HepG2 (cell line): ENCODE measurements at regions not wholly inside any gene's neighbourhood (a gene's known extent, or its start where the extent isn't known, plus 50 kb on each side); places are given as distances from the start of the nearest gene placed in this dataset.

Source experiments
- ZFP41 ChIP-seq: sonication (generic); formaldehyde crosslinking; IDR thresholded peaks from 2 replicates; pipeline ENCODE4 v1.4.0; 2020; ENCODE audit warnings: mild to moderate bottlenecking, missing genetic modification reagents, borderline replicate concordance
- ZFX ChIP-seq: sonication (generic); formaldehyde crosslinking; IDR thresholded peaks from 2 replicates; pipeline ENCODE4 v1.4.0; 2020; ENCODE audit warnings: mild to moderate bottlenecking, low read depth, missing genetic modification reagents, moderate library complexity
- TF ChIP-seq, protein P1 (sequence below), 2 experiments: IDR thresholded peaks; 2 replicates each; pipeline ENCODE4 v1.6.1; 2011 to 2012; ENCODE audit warnings: low read length in 2 of 2, borderline replicate concordance in 1 of 2, low read depth in 1 of 2, mild to moderate bottlenecking in 1 of 2, moderate library complexity in 1 of 2
- TF ChIP-seq, protein P2 (sequence below): sonication (generic); formaldehyde crosslinking; IDR thresholded peaks from 2 replicates; pipeline ENCODE4 v1.5.0; 2020; ENCODE audit warnings: mild to moderate bottlenecking, missing genetic modification reagents, moderate library complexity

DNA sequence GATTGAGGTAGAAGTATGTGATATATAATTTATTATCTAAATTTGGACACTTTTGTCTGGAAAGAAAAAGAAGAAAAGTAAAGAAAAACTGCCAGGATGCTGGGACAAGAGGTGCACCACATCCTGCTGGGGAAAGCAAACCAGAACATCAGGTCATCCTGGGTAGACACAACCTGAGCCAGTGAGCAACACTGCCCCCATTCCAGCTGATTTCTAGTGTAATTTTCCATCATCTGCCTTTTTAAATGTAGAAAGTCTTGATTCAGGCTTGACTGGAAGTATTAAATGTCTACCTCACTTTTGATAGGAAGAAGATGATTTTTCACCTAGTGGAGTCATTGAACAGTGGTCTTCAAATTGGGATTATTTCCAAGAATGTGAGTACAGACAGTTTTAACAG is 1164.5 kb upstream of the CITED2 start:
- TF ChIP-seq, protein P1, sequence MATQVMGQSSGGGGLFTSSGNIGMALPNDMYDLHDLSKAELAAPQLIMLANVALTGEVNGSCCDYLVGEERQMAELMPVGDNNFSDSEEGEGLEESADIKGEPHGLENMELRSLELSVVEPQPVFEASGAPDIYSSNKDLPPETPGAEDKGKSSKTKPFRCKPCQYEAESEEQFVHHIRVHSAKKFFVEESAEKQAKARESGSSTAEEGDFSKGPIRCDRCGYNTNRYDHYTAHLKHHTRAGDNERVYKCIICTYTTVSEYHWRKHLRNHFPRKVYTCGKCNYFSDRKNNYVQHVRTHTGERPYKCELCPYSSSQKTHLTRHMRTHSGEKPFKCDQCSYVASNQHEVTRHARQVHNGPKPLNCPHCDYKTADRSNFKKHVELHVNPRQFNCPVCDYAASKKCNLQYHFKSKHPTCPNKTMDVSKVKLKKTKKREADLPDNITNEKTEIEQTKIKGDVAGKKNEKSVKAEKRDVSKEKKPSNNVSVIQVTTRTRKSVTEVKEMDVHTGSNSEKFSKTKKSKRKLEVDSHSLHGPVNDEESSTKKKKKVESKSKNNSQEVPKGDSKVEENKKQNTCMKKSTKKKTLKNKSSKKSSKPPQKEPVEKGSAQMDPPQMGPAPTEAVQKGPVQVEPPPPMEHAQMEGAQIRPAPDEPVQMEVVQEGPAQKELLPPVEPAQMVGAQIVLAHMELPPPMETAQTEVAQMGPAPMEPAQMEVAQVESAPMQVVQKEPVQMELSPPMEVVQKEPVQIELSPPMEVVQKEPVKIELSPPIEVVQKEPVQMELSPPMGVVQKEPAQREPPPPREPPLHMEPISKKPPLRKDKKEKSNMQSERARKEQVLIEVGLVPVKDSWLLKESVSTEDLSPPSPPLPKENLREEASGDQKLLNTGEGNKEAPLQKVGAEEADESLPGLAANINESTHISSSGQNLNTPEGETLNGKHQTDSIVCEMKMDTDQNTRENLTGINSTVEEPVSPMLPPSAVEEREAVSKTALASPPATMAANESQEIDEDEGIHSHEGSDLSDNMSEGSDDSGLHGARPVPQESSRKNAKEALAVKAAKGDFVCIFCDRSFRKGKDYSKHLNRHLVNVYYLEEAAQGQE (IDR thresholded peaks at IDR 0.05; ENCODE audit: borderline replicate concordance in 1 of 2, low read depth in 1 of 2, low read length in 2 of 2) = no peak
- no peak for TF ChIP-seq ZFX (CRISPR knock-in tag)
- no peak for TF ChIP-seq ZFP41
- TF ChIP-seq, protein P2, sequence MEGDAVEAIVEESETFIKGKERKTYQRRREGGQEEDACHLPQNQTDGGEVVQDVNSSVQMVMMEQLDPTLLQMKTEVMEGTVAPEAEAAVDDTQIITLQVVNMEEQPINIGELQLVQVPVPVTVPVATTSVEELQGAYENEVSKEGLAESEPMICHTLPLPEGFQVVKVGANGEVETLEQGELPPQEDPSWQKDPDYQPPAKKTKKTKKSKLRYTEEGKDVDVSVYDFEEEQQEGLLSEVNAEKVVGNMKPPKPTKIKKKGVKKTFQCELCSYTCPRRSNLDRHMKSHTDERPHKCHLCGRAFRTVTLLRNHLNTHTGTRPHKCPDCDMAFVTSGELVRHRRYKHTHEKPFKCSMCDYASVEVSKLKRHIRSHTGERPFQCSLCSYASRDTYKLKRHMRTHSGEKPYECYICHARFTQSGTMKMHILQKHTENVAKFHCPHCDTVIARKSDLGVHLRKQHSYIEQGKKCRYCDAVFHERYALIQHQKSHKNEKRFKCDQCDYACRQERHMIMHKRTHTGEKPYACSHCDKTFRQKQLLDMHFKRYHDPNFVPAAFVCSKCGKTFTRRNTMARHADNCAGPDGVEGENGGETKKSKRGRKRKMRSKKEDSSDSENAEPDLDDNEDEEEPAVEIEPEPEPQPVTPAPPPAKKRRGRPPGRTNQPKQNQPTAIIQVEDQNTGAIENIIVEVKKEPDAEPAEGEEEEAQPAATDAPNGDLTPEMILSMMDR (CRISPR knock-in tag) = no peak
